ENCODE measurements at regions not wholly inside any gene's neighbourhood (a gene's known extent, or its start where the extent isn't known, plus 50 kb on each side); places are given as distances from the start of the nearest gene placed in this dataset.

DNA sequence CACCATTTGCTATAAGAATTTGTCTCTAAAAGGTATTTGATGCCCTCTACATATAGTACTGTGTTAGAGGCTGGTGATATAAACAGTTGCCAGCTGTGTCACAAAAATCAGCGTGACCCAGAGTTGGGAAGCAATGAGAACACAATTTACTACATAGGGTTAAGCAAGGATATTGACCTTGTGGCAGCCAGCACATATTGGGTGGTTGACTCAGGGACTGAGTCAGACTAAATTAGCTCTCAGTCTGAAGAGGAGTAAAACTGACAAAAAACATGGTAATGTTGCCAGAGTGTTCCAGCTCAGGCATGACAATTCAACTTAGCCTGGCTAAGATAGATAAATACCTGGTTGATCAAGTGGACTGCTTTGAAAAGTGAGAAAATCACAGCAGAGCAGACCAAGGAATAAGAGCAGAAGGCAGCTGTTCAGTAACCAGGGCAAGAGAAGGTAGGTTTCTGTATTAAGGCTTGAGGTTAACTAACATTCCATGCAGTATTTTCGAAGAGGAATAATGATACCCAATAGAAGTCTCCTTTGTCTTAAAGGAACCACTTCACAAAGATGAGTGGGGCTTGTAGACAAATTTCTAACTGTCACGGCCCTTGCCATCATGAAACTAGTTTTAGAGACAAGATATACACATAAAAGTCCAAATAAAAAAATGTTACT is 108.2 kb upstream of the ERBB4 start:
- TF ChIP-seq, protein P1, sequence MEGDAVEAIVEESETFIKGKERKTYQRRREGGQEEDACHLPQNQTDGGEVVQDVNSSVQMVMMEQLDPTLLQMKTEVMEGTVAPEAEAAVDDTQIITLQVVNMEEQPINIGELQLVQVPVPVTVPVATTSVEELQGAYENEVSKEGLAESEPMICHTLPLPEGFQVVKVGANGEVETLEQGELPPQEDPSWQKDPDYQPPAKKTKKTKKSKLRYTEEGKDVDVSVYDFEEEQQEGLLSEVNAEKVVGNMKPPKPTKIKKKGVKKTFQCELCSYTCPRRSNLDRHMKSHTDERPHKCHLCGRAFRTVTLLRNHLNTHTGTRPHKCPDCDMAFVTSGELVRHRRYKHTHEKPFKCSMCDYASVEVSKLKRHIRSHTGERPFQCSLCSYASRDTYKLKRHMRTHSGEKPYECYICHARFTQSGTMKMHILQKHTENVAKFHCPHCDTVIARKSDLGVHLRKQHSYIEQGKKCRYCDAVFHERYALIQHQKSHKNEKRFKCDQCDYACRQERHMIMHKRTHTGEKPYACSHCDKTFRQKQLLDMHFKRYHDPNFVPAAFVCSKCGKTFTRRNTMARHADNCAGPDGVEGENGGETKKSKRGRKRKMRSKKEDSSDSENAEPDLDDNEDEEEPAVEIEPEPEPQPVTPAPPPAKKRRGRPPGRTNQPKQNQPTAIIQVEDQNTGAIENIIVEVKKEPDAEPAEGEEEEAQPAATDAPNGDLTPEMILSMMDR (IDR thresholded peaks at IDR 0.05), result no peak
- TF ChIP-seq POLR2A (IDR thresholded peaks at IDR 0.05), result no peak
